CD14-positive monocyte (primary cell): ENCODE measurements at regions not wholly inside any gene's neighbourhood (a gene's known extent, or its start where the extent isn't known, plus 50 kb on each side); places are given as distances from the start of the nearest gene placed in this dataset.
"Not testable (repeated sequence)": the region's sequence is repeated elsewhere in the genome, so short reads cannot be mapped to it uniquely, and the experiment has no call there.

Experiments
- DNase-seq, 3 donors: peaks; one replicate each; pipeline ENCODE4 v3.0.0-alpha.2; 2011 to 2022
- H2AFZ ChIP-seq: 2 replicates; pipeline ENCODE4 v1.6.0; 2012; ENCODE audit warnings: mild to moderate bottlenecking, low read depth, low read length, inconsistent platforms; ENCODE audit not compliant: insufficient read depth, poor library complexity, severe bottlenecking
- H3K27ac ChIP-seq, 2 donors: 1 replicate in 1 of 2; 2 replicates in 1 of 2; pipeline ENCODE4 v1.5.1; 2012 to 2013; ENCODE audit warnings: low read length in 2 of 2, control low read depth in 1 of 2, inconsistent platforms in 1 of 2, low read depth in 1 of 2, mild to moderate bottlenecking in 1 of 2
- H3K27me3 ChIP-seq, 2 donors: one replicate each; pipeline versions ENCODE4 v1.6.0 to v1.6.1; 2011 to 2013; ENCODE audit warnings: low read length in 2 of 2; ENCODE audit not compliant: control insufficient read depth in 2 of 2, insufficient read depth in 2 of 2
- H3K36me3 ChIP-seq, 2 donors: replicated peaks in 1 of 2; 1 replicate in 1 of 2; 2 replicates in 1 of 2; pipeline versions ENCODE4 v1.5.1 to v1.6.1; 2012 to 2013; ENCODE audit warnings: low read length in 2 of 2, control low read depth in 1 of 2, inconsistent platforms in 1 of 2, mild to moderate bottlenecking in 1 of 2; ENCODE audit not compliant: insufficient read depth in 2 of 2, control insufficient read depth in 1 of 2
- H3K4me1 ChIP-seq, 2 donors: 1 replicate in 1 of 2; 2 replicates in 1 of 2; pipeline versions ENCODE4 v1.5.1 to v1.6.1; 2012 to 2013; ENCODE audit warnings: low read length in 2 of 2, control low read depth in 1 of 2, inconsistent platforms in 1 of 2, mild to moderate bottlenecking in 1 of 2, moderate library complexity in 1 of 2; ENCODE audit not compliant: insufficient read depth in 2 of 2, control insufficient read depth in 1 of 2
- H3K4me2 ChIP-seq: replicated peaks from 2 replicates; pipeline ENCODE3; 2012; ENCODE audit warnings: low read length, moderate library complexity, mild to moderate bottlenecking; ENCODE audit not compliant: poor library complexity, severe bottlenecking; ENCODE audit errors: extremely low read depth
- H3K4me3 ChIP-seq, 3 experiments: fragments of 200-600 bp in 1 of 3; sonication (generic) in 1 of 3; replicated peaks in 1 of 3; 1 replicate in 2 of 3; 2 replicates in 1 of 3; pipeline ENCODE4 v1.5.1; 2011 to 2013; ENCODE audit warnings: low read length in 3 of 3, mild to moderate bottlenecking in 3 of 3, control low read depth in 2 of 3, low read depth in 2 of 3, inconsistent platforms in 1 of 3, moderate library complexity in 1 of 3
- H3K79me2 ChIP-seq: 2 replicates; pipeline ENCODE4 v1.6.0; 2012; ENCODE audit warnings: mild to moderate bottlenecking, control low read depth, inconsistent platforms, low read length, moderate library complexity; ENCODE audit not compliant: insufficient read depth
- H3K9ac ChIP-seq: 2 replicates; pipeline ENCODE4 v1.6.0; 2017; ENCODE audit warnings: low read length, mild to moderate bottlenecking; ENCODE audit not compliant: insufficient read depth, poor library complexity, severe bottlenecking
- H3K9me3 ChIP-seq, 2 donors: replicated peaks in 1 of 2; 1 replicate in 1 of 2; 2 replicates in 1 of 2; pipeline versions ENCODE4 v1.5.1 to v1.6.1; 2012 to 2013; ENCODE audit warnings: low read length in 2 of 2, control low read depth in 1 of 2; ENCODE audit not compliant: control insufficient read depth in 1 of 2, insufficient read depth in 1 of 2
- H4K20me1 ChIP-seq: 2 replicates; pipeline ENCODE4 v1.6.0; 2012; ENCODE audit warnings: mild to moderate bottlenecking, low read length, control low read depth, moderate library complexity; ENCODE audit not compliant: insufficient read depth
- H3K27ac Mint-ChIP-seq, 7 donors: one replicate each; pipeline ENCODE4 v1.8.0; 2020; ENCODE audit warnings: mild to moderate bottlenecking in 7 of 7, mixed read lengths in 7 of 7, moderate library complexity in 6 of 7, inconsistent platforms in 2 of 7
- H3K27me3 Mint-ChIP-seq, 3 donors: one replicate each; pipeline ENCODE4 v1.8.0; 2021 to 2022; ENCODE audit warnings: low read depth in 3 of 3, mild to moderate bottlenecking in 3 of 3, mixed read lengths in 3 of 3, moderate library complexity in 3 of 3, inconsistent platforms in 1 of 3
- H3K36me3 Mint-ChIP-seq, 2 donors: one replicate each; pipeline ENCODE4 v1.8.0; 2020; ENCODE audit warnings: mixed read lengths in 2 of 2, inconsistent platforms in 1 of 2, mild to moderate bottlenecking in 1 of 2
- H3K4me1 Mint-ChIP-seq: one replicate; pipeline ENCODE4 v1.8.0; 2020; ENCODE audit warnings: mild to moderate bottlenecking, mixed read lengths
- H3K4me3 Mint-ChIP-seq, 2 donors: one replicate each; pipeline ENCODE4 v1.8.0; 2020; ENCODE audit warnings: mild to moderate bottlenecking in 2 of 2, mixed read lengths in 2 of 2, moderate library complexity in 1 of 2
- H3K9me3 Mint-ChIP-seq, 7 donors: one replicate each; pipeline ENCODE4 v1.8.0; 2020 to 2022; ENCODE audit warnings: mixed read lengths in 7 of 7, mild to moderate bottlenecking in 6 of 7, moderate library complexity in 6 of 7, inconsistent platforms in 2 of 7
- WGBS: methylation state at CpG from one replicate; pipeline ENCODE4 v1.1.5; 2013; ENCODE audit warnings: missing lambda C conversion rate; ENCODE audit not compliant: insufficient coverage; 5-methylcytosine and 5-hydroxymethylcytosine counted together
- intact Hi-C, 2 donors: fragments of 100-400 bp; cut with micrococcal nuclease; formaldehyde crosslinking; loops; one replicate each; pipeline versions ENCODE4 v1.15.0 to v1.15.1; 2023
- TF ChIP-seq, protein P1 (sequence below): fragments of 200-600 bp; IDR thresholded peaks from one replicate; pipeline ENCODE4 v1.8.0; 2022; ENCODE audit warnings: antibody characterized with exemption, mild to moderate bottlenecking

DNA sequence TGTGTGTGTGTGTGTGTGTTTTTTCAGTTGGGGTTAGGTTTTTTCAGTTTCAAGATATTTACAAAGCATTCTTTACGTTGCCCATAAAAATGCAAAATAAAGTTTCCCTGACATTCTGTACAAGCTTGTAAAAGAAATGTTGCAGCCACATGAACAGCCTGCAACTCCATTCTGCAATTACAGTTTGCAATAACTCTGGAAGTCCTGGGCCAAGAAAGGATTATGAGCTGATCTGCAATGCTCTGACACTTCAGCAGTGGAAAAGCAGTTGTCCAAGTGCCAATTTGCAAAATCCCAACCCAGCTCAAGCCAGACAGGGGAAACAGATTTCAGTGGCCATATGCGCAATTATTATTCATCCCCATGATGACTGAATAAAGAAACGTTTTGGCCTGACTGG, 322.1 kb downstream of the MEX3B start:
- intact Hi-C loops, result no loop called here
- Mint-ChIP-seq H3K4me3 (no peak overlapping the region), H3K27me3 (peaks cover 1 to 2% (median 2%) of the 10 kb centered on the region in 3 donors), H3K9me3 (peaks cover 0 to 8% (median 3%) of the 10 kb centered on the region in 7 donors), H3K36me3 (no peaks in the 10 kb centered on the region), H3K27ac (no peak overlapping the region), H3K4me1 (no peaks in the 10 kb centered on the region)
- TF ChIP-seq, protein P1, sequence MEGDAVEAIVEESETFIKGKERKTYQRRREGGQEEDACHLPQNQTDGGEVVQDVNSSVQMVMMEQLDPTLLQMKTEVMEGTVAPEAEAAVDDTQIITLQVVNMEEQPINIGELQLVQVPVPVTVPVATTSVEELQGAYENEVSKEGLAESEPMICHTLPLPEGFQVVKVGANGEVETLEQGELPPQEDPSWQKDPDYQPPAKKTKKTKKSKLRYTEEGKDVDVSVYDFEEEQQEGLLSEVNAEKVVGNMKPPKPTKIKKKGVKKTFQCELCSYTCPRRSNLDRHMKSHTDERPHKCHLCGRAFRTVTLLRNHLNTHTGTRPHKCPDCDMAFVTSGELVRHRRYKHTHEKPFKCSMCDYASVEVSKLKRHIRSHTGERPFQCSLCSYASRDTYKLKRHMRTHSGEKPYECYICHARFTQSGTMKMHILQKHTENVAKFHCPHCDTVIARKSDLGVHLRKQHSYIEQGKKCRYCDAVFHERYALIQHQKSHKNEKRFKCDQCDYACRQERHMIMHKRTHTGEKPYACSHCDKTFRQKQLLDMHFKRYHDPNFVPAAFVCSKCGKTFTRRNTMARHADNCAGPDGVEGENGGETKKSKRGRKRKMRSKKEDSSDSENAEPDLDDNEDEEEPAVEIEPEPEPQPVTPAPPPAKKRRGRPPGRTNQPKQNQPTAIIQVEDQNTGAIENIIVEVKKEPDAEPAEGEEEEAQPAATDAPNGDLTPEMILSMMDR, result no peak
- no peak overlapping the region for H3K4me2 ChIP-seq
- no peak for DNase-seq
- H3K79me2 ChIP-seq, result no peaks in the 10 kb centered on the region
- no peaks in the 10 kb centered on the region for H3K4me1 ChIP-seq
- H3K4me3 ChIP-seq, result no peak overlapping the region
- no peaks in the 10 kb centered on the region for H3K36me3 ChIP-seq
- 84% methylated on average over 3 of the region's 3 CpGs for WGBS
- no peak overlapping the region for H2AFZ ChIP-seq
- H4K20me1 ChIP-seq, result no peaks in the 10 kb centered on the region
- H3K27me3 ChIP-seq, result no peaks in the 10 kb centered on the region
- H3K27ac ChIP-seq, result no peak overlapping the region
- no peaks in the 10 kb centered on the region for H3K9me3 ChIP-seq
- H3K9ac ChIP-seq, result no peak overlapping the region

DNA sequence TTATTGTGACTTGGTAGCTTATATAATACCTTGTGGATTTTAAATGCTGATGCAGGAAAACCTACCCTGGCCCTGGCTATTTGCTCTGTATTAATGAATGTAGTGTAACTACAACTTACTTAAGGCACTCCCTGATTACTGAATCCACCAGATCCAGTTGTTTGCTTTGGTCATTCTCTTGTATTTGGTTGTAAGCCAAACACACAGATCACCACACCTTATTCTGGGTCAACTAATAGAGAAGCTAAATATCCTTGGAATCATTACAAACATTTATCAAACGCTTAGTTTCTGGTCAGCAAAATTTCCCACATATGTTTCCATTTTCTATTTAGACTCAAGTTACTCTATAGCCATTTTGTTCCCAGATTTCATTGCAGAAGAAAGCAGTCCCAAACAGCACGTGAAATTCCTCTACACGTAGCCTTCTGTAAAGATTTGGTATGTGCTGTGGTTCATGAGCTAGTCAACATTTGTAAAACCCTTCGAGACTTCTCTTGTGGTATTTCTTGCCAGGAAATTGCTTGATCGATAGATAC, 322.6 kb downstream of the MEX3B start:
- 100% methylated on average over 1 of the region's 5 CpGs for WGBS
- TF ChIP-seq, protein P1, result no peak
- H3K36me3 Mint-ChIP-seq, result no peaks in the 10 kb centered on the region

DNA sequence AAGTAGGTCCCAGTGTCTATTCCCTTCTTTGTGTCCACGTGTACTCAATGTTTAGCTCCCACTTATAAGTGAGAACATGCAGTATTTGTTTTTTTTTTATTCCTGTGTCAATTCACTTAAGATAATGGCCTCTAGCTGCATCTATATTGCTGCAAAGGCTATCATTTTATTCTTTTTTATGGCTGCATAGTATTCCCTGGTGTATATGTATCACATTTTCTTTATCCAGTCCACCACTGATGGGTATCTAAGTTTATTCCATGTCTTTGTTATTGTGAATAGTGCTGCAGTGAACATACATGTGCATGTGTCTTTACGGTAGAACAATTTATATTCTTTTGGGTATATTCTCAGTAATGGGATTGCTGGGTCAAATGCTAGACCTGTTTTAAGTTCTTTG, 329.4 kb downstream of the MEX3B start:
- H3K27ac ChIP-seq, H3K36me3 ChIP-seq, H3K9ac ChIP-seq, H3K4me2 ChIP-seq, H3K4me3 ChIP-seq, DNase-seq, H3K36me3 Mint-ChIP-seq, H3K9me3 ChIP-seq, H3K27me3 Mint-ChIP-seq, H3K4me1 Mint-ChIP-seq, intact Hi-C loops, H4K20me1 ChIP-seq, H2AFZ ChIP-seq, H3K4me3 Mint-ChIP-seq, H3K9me3 Mint-ChIP-seq, H3K27me3 ChIP-seq, H3K79me2 ChIP-seq, H3K27ac Mint-ChIP-seq, H3K4me1 ChIP-seq: not testable (repeated sequence)
- WGBS, result no CpG with 5 or more reads among the region's 2 CpGs

More for the DNA sequence above, 322.6 kb downstream of the MEX3B start:
- H3K9me3 ChIP-seq, result no peaks in the 10 kb centered on the region
- no peak overlapping the region for H3K4me3 Mint-ChIP-seq
- no peaks in the 10 kb centered on the region for H3K79me2 ChIP-seq
- peaks cover 1 to 2% (median 2%) of the 10 kb centered on the region in 3 donors for H3K27me3 Mint-ChIP-seq
- no peak overlapping the region for H2AFZ ChIP-seq
- H3K27ac ChIP-seq, result no peak overlapping the region
- no peak overlapping the region for H3K4me2 ChIP-seq
- DNase-seq, result no peak
- H3K27me3 ChIP-seq, result no peaks in the 10 kb centered on the region
- H3K36me3 ChIP-seq, result no peaks in the 10 kb centered on the region
- intact Hi-C loops, result no loop called here
- no peak overlapping the region for H3K9ac ChIP-seq
- peaks cover 0 to 8% (median 3%) of the 10 kb centered on the region in 7 donors for H3K9me3 Mint-ChIP-seq
- no peak overlapping the region for H3K4me3 ChIP-seq
- no peaks in the 10 kb centered on the region for H3K4me1 Mint-ChIP-seq
- no peaks in the 10 kb centered on the region for H4K20me1 ChIP-seq
- H3K4me1 ChIP-seq, result no peaks in the 10 kb centered on the region
- H3K27ac Mint-ChIP-seq, result no peak overlapping the region
